H9 (cell line): ENCODE measurements at regions not wholly inside any gene's neighbourhood (a gene's known extent, or its start where the extent isn't known, plus 50 kb on each side); places are given as distances from the start of the nearest gene placed in this dataset.
"Not testable (repeated sequence)": the region's sequence is repeated elsewhere in the genome, so short reads cannot be mapped to it uniquely, and the experiment has no call there.

Experiments used
- DNase-seq: peaks from one replicate; pipeline ENCODE4 v3.0.0-alpha.2; 2017
- H2AFZ ChIP-seq: one replicate; pipeline ENCODE4 v1.6.1; 2013; ENCODE audit warnings: mild to moderate bottlenecking, low read length, control low read depth, moderate library complexity
- H2AK5ac ChIP-seq: 2 replicates; pipeline ENCODE4 v1.6.1; 2013; ENCODE audit warnings: low read length, control low read depth, mixed read lengths; ENCODE audit not compliant: insufficient read length
- H2BK120ac ChIP-seq: one replicate; pipeline ENCODE4 v1.6.1; 2013; ENCODE audit warnings: low read depth, mild to moderate bottlenecking, low read length, control low read depth, inconsistent platforms; ENCODE audit not compliant: poor library complexity, severe bottlenecking
- H2BK12ac ChIP-seq: 2 replicates; pipeline ENCODE4 v1.6.1; 2013; ENCODE audit warnings: low read length, control low read depth, mixed read lengths, low read depth; ENCODE audit not compliant: insufficient read length
- H2BK15ac ChIP-seq: 2 replicates; pipeline ENCODE4 v1.6.1; 2013; ENCODE audit warnings: low read depth, low read length, control low read depth
- H2BK20ac ChIP-seq: one replicate; pipeline ENCODE4 v1.6.1; 2013; ENCODE audit warnings: low read depth, mild to moderate bottlenecking, low read length, control low read depth, inconsistent platforms; ENCODE audit not compliant: poor library complexity, severe bottlenecking
- H2BK5ac ChIP-seq: 2 replicates; pipeline ENCODE4 v1.6.1; 2013; ENCODE audit warnings: low read length, control low read depth, mixed read lengths; ENCODE audit not compliant: insufficient read length
- H3K14ac ChIP-seq: 2 replicates; pipeline ENCODE4 v1.6.1; 2013; ENCODE audit warnings: low read length, control low read depth; ENCODE audit not compliant: insufficient read depth
- H3K18ac ChIP-seq: 2 replicates; pipeline ENCODE4 v1.6.1; 2013; ENCODE audit warnings: low read depth, mild to moderate bottlenecking, mixed read lengths, low read length, control low read depth; ENCODE audit not compliant: insufficient read length
- H3K23ac ChIP-seq: 2 replicates; pipeline ENCODE4 v1.6.1; 2013; ENCODE audit warnings: low read length, control low read depth, mixed read lengths, low read depth; ENCODE audit not compliant: insufficient read length
- H3K23me2 ChIP-seq: 2 replicates; pipeline ENCODE4 v1.6.1; 2013; ENCODE audit warnings: low read depth, mild to moderate bottlenecking, mixed read lengths, low read length, control low read depth; ENCODE audit not compliant: insufficient read length, poor library complexity, severe bottlenecking
- H3K27ac ChIP-seq: 2 replicates; pipeline ENCODE4 v1.5.1; 2013; ENCODE audit warnings: low read length, control low read depth, mixed read lengths, low read depth; ENCODE audit not compliant: insufficient read length
- H3K27me3 ChIP-seq: 2 replicates; pipeline ENCODE4 v1.6.1; 2013; ENCODE audit warnings: low read length, control low read depth, inconsistent platforms; ENCODE audit not compliant: insufficient read depth
- H3K4ac ChIP-seq: 2 replicates; pipeline ENCODE4 v1.6.1; 2013; ENCODE audit warnings: low read depth, mild to moderate bottlenecking, control low read depth, inconsistent platforms, low read length, moderate library complexity
- H3K4me1 ChIP-seq: 2 replicates; pipeline ENCODE4 v1.6.1; 2013; ENCODE audit warnings: low read length, control low read depth, inconsistent platforms; ENCODE audit not compliant: insufficient read depth
- H3K4me2 ChIP-seq: 2 replicates; pipeline ENCODE4 v1.6.1; 2013; ENCODE audit warnings: low read length, control low read depth, mixed read lengths; ENCODE audit not compliant: insufficient read length, insufficient read depth
- H3K56ac ChIP-seq: 2 replicates; pipeline ENCODE4 v1.6.1; 2013; ENCODE audit warnings: low read depth, mild to moderate bottlenecking, mixed read lengths, low read length, control low read depth; ENCODE audit not compliant: insufficient read length
- H3K79me1 ChIP-seq: 2 replicates; pipeline ENCODE4 v1.6.1; 2013; ENCODE audit warnings: low read depth, mild to moderate bottlenecking, moderate library complexity, low read length, control low read depth, inconsistent platforms; ENCODE audit not compliant: insufficient read depth, poor library complexity, severe bottlenecking
- H3K79me2 ChIP-seq: 2 replicates; pipeline ENCODE4 v1.6.1; 2013; ENCODE audit warnings: low read length, control low read depth, inconsistent platforms; ENCODE audit not compliant: insufficient read depth
- H3K9ac ChIP-seq: 2 replicates; pipeline ENCODE4 v1.6.1; 2013; ENCODE audit warnings: low read length, control low read depth, mixed read lengths; ENCODE audit not compliant: insufficient read length; ENCODE audit errors: extremely low read depth
- H3K9me3 ChIP-seq: one replicate; pipeline ENCODE4 v1.6.1; 2013; ENCODE audit warnings: low read depth, low read length, inconsistent platforms; ENCODE audit not compliant: control insufficient read depth
- H3T11ph ChIP-seq: one replicate; pipeline ENCODE4 v1.6.1; 2013; ENCODE audit warnings: mild to moderate bottlenecking, low read length, control low read depth, inconsistent platforms
- H4K20me1 ChIP-seq: one replicate; pipeline ENCODE4 v1.6.1; 2013; ENCODE audit not compliant: control insufficient read depth, insufficient read length, insufficient read depth
- H4K5ac ChIP-seq: 2 replicates; pipeline ENCODE4 v1.6.1; 2013; ENCODE audit warnings: low read depth, mild to moderate bottlenecking, mixed read lengths, low read length, control low read depth; ENCODE audit not compliant: insufficient read length
- H4K8ac ChIP-seq: replicated peaks from 2 replicates; pipeline ENCODE4 v1.6.1; 2013; ENCODE audit warnings: low read length, control low read depth, mixed read lengths, low read depth; ENCODE audit not compliant: insufficient read length
- H4K91ac ChIP-seq: 2 replicates; pipeline ENCODE4 v1.6.1; 2013; ENCODE audit warnings: low read depth, mild to moderate bottlenecking, moderate library complexity, mixed read lengths, low read length, control low read depth; ENCODE audit not compliant: insufficient read length
- H3K27ac Mint-ChIP-seq, 3 experiments: 2 replicates in 2 of 3; 3 replicates in 1 of 3; pipeline ENCODE4 v1.8.0; 2020 to 2021; ENCODE audit warnings: mixed read lengths in 3 of 3, mild to moderate bottlenecking in 1 of 3, moderate library complexity in 1 of 3
- H3K27me3 Mint-ChIP-seq: 2 replicates; pipeline ENCODE4 v1.8.0; 2021; ENCODE audit warnings: low read depth, mild to moderate bottlenecking, moderate library complexity, mixed read lengths
- H3K36me3 Mint-ChIP-seq, 3 experiments: 2 replicates in 2 of 3; 3 replicates in 1 of 3; pipeline ENCODE4 v1.8.0; 2020 to 2021; ENCODE audit warnings: low read depth in 3 of 3, mixed read lengths in 3 of 3; ENCODE audit not compliant: insufficient read depth in 1 of 3
- H3K4me1 Mint-ChIP-seq, 2 experiments: 2 replicates each; pipeline ENCODE4 v1.8.0; 2020; ENCODE audit warnings: mixed read lengths in 2 of 2
- H3K4me3 Mint-ChIP-seq, 2 experiments: 2 replicates in 1 of 2; 3 replicates in 1 of 2; pipeline ENCODE4 v1.8.0; 2020 to 2021; ENCODE audit warnings: mild to moderate bottlenecking in 2 of 2, mixed read lengths in 2 of 2, moderate library complexity in 1 of 2
- H3K9me3 Mint-ChIP-seq, 2 experiments: 2 replicates in 1 of 2; 3 replicates in 1 of 2; pipeline ENCODE4 v1.8.0; 2020; ENCODE audit warnings: mild to moderate bottlenecking in 2 of 2, mixed read lengths in 2 of 2, moderate library complexity in 1 of 2
- WGBS: extraction: QIAGEN DNeasy Blood & Tissue Kit; methylation state at CpG from one replicate; pipeline ENCODE4 v1.1.7; 2013; ENCODE audit warnings: missing lambda C conversion rate, low lambda C conversion rate, mixed read lengths; ENCODE audit not compliant: insufficient read length; ENCODE audit errors: extremely low coverage; 5-methylcytosine and 5-hydroxymethylcytosine counted together
- TF ChIP-seq, protein P1 (sequence below): fragments of 200-600 bp; sonication (generic); conservative IDR thresholded peaks from 3 replicates; pipeline ENCODE4 v1.8.0; 2021; ENCODE audit warnings: antibody characterized with exemption, mild to moderate bottlenecking

DNA sequence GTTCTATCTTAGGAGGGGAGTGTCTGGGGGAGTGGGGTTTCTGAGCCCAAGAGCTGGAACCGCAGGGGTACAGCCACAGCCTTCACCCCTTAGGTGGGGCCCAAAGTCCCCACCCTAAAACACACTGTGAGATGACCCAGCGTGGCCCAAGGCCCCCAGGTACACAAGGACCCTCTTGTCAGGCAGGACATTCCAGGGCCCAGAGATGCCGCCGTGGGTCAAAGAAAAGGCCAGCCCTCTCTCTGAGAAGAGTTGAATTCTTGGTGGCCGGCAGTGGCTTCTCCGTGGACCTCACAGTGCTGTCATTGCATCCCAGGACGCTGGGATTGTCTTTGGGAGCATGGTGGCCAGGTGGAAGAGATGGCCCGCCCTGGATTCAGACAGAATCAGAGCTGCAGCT lies 176.3 kb upstream of the C1orf174 start:
- no peak overlapping the region; a peak in 1 of 7 replicates for H3K27ac Mint-ChIP-seq
- Histone ChIP-seq H3T11ph (no peak overlapping the region), H3K79me1 (no peaks in the 10 kb centered on the region), H2BK12ac (no peak overlapping the region), H3K27me3 (no peaks in the 10 kb centered on the region; the same call in 1 of the 2 replicates), H2AFZ (no peak overlapping the region), H2BK120ac (no peak overlapping the region), H2BK5ac (no peak overlapping the region), H4K5ac (no peak overlapping the region), H3K23me2 (no peaks in the 10 kb centered on the region), H3K27ac (no peak overlapping the region), H3K56ac (no peak overlapping the region), H3K4me1 (peaks cover 9% of the 10 kb centered on the region; the same call in 1 of the 2 replicates), H3K9me3 (no peaks in the 10 kb centered on the region), H2AK5ac (no peak overlapping the region), H2BK20ac (no peak overlapping the region), H4K8ac (no peak overlapping the region), H3K4me2 (no peak overlapping the region), H3K4ac (no peak overlapping the region), H3K9ac (no peak overlapping the region), H2BK15ac (no peak overlapping the region), H4K20me1 (no peaks in the 10 kb centered on the region), H3K18ac (no peak overlapping the region), H3K79me2 (no peaks in the 10 kb centered on the region), H3K14ac (no peak overlapping the region), H3K23ac (no peak overlapping the region), H4K91ac (no peak overlapping the region)
- TF ChIP-seq, protein P1, sequence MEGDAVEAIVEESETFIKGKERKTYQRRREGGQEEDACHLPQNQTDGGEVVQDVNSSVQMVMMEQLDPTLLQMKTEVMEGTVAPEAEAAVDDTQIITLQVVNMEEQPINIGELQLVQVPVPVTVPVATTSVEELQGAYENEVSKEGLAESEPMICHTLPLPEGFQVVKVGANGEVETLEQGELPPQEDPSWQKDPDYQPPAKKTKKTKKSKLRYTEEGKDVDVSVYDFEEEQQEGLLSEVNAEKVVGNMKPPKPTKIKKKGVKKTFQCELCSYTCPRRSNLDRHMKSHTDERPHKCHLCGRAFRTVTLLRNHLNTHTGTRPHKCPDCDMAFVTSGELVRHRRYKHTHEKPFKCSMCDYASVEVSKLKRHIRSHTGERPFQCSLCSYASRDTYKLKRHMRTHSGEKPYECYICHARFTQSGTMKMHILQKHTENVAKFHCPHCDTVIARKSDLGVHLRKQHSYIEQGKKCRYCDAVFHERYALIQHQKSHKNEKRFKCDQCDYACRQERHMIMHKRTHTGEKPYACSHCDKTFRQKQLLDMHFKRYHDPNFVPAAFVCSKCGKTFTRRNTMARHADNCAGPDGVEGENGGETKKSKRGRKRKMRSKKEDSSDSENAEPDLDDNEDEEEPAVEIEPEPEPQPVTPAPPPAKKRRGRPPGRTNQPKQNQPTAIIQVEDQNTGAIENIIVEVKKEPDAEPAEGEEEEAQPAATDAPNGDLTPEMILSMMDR = no peak
- peaks cover 16% of the 10 kb centered on the region for H3K27me3 Mint-ChIP-seq
- WGBS = no CpG with 5 or more reads among the region's 8 CpGs
- peaks cover 3 to 9% (median 6%) of the 10 kb centered on the region in 3 experiments; a peak in 6 of 7 replicates for H3K36me3 Mint-ChIP-seq
- H3K4me1 Mint-ChIP-seq = peaks cover 16 to 17% of the 10 kb centered on the region in 2 experiments
- DNase-seq = no peak
- peaks cover 16 to 23% of the 10 kb centered on the region in 2 experiments for H3K9me3 Mint-ChIP-seq
- H3K4me3 Mint-ChIP-seq = no peak overlapping the region

- H3K27me3 ChIP-seq, H2AK5ac ChIP-seq, H2AFZ ChIP-seq, H2BK12ac ChIP-seq, H2BK5ac ChIP-seq, H3K4me1 Mint-ChIP-seq, H3K79me2 ChIP-seq, H4K8ac ChIP-seq, H4K20me1 ChIP-seq, H3K27ac Mint-ChIP-seq, H3K4me2 ChIP-seq, H4K91ac ChIP-seq, H3K79me1 ChIP-seq, H2BK120ac ChIP-seq, DNase-seq, H3K23me2 ChIP-seq, H2BK15ac ChIP-seq, H3T11ph ChIP-seq, H3K4ac ChIP-seq, H3K27ac ChIP-seq, H3K27me3 Mint-ChIP-seq, H3K23ac ChIP-seq, H2BK20ac ChIP-seq, H3K56ac ChIP-seq, H3K9me3 ChIP-seq, H3K4me3 Mint-ChIP-seq, H3K36me3 Mint-ChIP-seq, H3K18ac ChIP-seq, H3K4me1 ChIP-seq, H3K9ac ChIP-seq, H4K5ac ChIP-seq: not testable (repeated sequence)
- peaks cover 16 to 23% of the 10 kb centered on the region in 2 experiments for H3K9me3 Mint-ChIP-seq
- WGBS = no CpG with 5 or more reads among the region's 24 CpGs
- peak overlapping the region; percentile 33; the same call in 1 of the 2 replicates for H3K14ac ChIP-seq
Observed at GRCh38 chr1:4078091-4078962, 178.3 kb upstream of the C1orf174 start.
